HCT116 (cell line): ENCODE measurements at regions not wholly inside any gene's neighbourhood (a gene's known extent, or its start where the extent isn't known, plus 50 kb on each side); places are given as distances from the start of the nearest gene placed in this dataset.

ENCODE experiments used
- ATAC-seq: fragments of 200-7000 bp; cut with Tn5 transposase; 2 replicates; pipeline ENCODE4 v1.9.1; 2020; ENCODE audit warnings: mild to moderate bottlenecking, moderate library complexity
- BruUV-seq: library from RNA; stranded (reverse); fragments of 400-500 nt; replicated peaks from 2 replicates; lab custom pipeline; 2021; lab: Mats Ljungman, UMichigan
- CTCF ChIA-PET: fragments of 300-600 bp; sonication (Branson Sonifier 250); formaldehyde crosslinking; loops from one replicate; lab custom pipeline; 2021; ENCODE audit warnings: antibody characterized with exemption; lab: Charles Lee
- POLR2A ChIA-PET: fragments of 300-600, 350-600 bp; sonication (Branson Sonifier 250); formaldehyde crosslinking; loops from one replicate; lab custom pipeline; 2021; ENCODE audit warnings: antibody characterized with exemption; lab: Charles Lee
- RAD21 ChIA-PET, 2 experiments: fragments of 300-600 bp; sonication (Branson Sonifier 250); formaldehyde crosslinking; loops; one replicate each; lab custom pipeline; 2023; ENCODE audit warnings: low total read pairs in 2 of 2; ENCODE audit not compliant: uncharacterized antibody in 2 of 2, unreplicated experiment in 2 of 2, low non-redundant PET in 1 of 2; lab: Charles Lee
- DNase-seq: peaks from one replicate; pipeline ENCODE4 v3.0.0-alpha.2; 2010; ENCODE audit warnings: low read depth, low spot score
- H2AFZ ChIP-seq: fragments of 200-600 bp; shearing (Covaris generic), sonication (generic); 2 replicates; pipeline ENCODE4 v1.6.1; 2017; ENCODE audit warnings: low read depth, mixed run types, mixed read lengths, antibody characterized with exemption, low read length; ENCODE audit not compliant: poor library complexity, severe bottlenecking
- H3K27ac ChIP-seq: 2 replicates; pipeline ENCODE4 v1.5.1; 2012; ENCODE audit warnings: low read depth, low read length
- H3K27me3 ChIP-seq: fragments of 200-600 bp; sonication (generic); 2 replicates; pipeline ENCODE4 v1.6.1; 2016; ENCODE audit warnings: mixed run types, low read length, mixed read lengths; ENCODE audit not compliant: insufficient read depth
- H3K36me3 ChIP-seq, 2 experiments: fragments of 200-500 bp in 1 of 2; fragments of 200-600 bp in 1 of 2; sonication (Bioruptor generic) in 1 of 2; sonication (generic) in 1 of 2; 2 replicates each; pipeline versions ENCODE4 v1.5.1 to v1.6.1; 2014 to 2016; ENCODE audit warnings: low read length in 2 of 2, inconsistent platforms in 1 of 2, mixed read lengths in 1 of 2, mixed run types in 1 of 2; ENCODE audit not compliant: insufficient read depth in 2 of 2, control insufficient read depth in 1 of 2
- H3K4me1 ChIP-seq, 2 experiments: fragments of 200-600 bp in 1 of 2; sonication (generic) in 1 of 2; 2 replicates each; pipeline versions ENCODE4 v1.5.1 to v1.6.1; 2012 to 2017; ENCODE audit warnings: low read length in 2 of 2, inconsistent platforms in 1 of 2, mild to moderate bottlenecking in 1 of 2, mixed read lengths in 1 of 2, mixed run types in 1 of 2, moderate library complexity in 1 of 2; ENCODE audit not compliant: insufficient read depth in 2 of 2, control insufficient read depth in 1 of 2
- H3K4me2 ChIP-seq: fragments of 200-600 bp; sonication (generic); 2 replicates; pipeline ENCODE4 v1.6.1; 2017; ENCODE audit warnings: mixed run types, low read length, mixed read lengths
- H3K4me3 ChIP-seq, 2 experiments: fragments of 200-600 bp in 1 of 2; sonication (generic) in 1 of 2; replicated peaks in 1 of 2; 2 replicates each; pipeline ENCODE4 v1.5.1; 2011 to 2016; ENCODE audit warnings: low read length in 2 of 2, control low read depth in 1 of 2, low read depth in 1 of 2, mild to moderate bottlenecking in 1 of 2, mixed read lengths in 1 of 2, mixed run types in 1 of 2
- H3K79me2 ChIP-seq: fragments of 200-600 bp; sonication (generic); 2 replicates; pipeline ENCODE4 v1.6.1; 2017; ENCODE audit warnings: mild to moderate bottlenecking, mixed run types, low read length, moderate library complexity, mixed read lengths; ENCODE audit not compliant: insufficient read depth
- H3K9ac ChIP-seq: fragments of 200-600 bp; sonication (generic); 2 replicates; pipeline ENCODE4 v1.6.1; 2016; ENCODE audit warnings: low read length, mixed read lengths
- H3K9me2 ChIP-seq: fragments of 200-600 bp; sonication (generic), shearing (Covaris generic); 2 replicates; pipeline ENCODE4 v1.6.1; 2017; ENCODE audit warnings: mixed run types, mild to moderate bottlenecking, moderate library complexity; ENCODE audit not compliant: insufficient read depth
- H3K9me3 ChIP-seq, 2 experiments: fragments of 200-500 bp in 1 of 2; fragments of 200-600 bp in 1 of 2; sonication (Bioruptor generic) in 1 of 2; sonication (generic) in 1 of 2; 2 replicates each; pipeline ENCODE4 v1.6.1; 2014 to 2017; ENCODE audit warnings: low read length in 2 of 2, mixed read lengths in 2 of 2, inconsistent platforms in 1 of 2, low read depth in 1 of 2, mild to moderate bottlenecking in 1 of 2, mixed run types in 1 of 2, moderate library complexity in 1 of 2; ENCODE audit not compliant: control insufficient read depth in 1 of 2, insufficient read depth in 1 of 2
- H4K20me1 ChIP-seq: fragments of 200-600 bp; sonication (generic), shearing (Covaris generic); 2 replicates; pipeline ENCODE4 v1.6.1; 2017; ENCODE audit warnings: mixed run types, mild to moderate bottlenecking, moderate library complexity; ENCODE audit not compliant: insufficient read depth
- CBX3 ChIP-seq: IDR thresholded peaks from 2 replicates; pipeline ENCODE4 v1.6.1; 2012; ENCODE audit warnings: low read depth
- CEBPB ChIP-seq: IDR thresholded peaks from 2 replicates; pipeline ENCODE4 v1.6.1; 2012; ENCODE audit warnings: low read depth
- EGR1 ChIP-seq: IDR thresholded peaks from 2 replicates; pipeline ENCODE4 v1.6.1; 2012; ENCODE audit warnings: low read depth
- ELF1 ChIP-seq: IDR thresholded peaks from 2 replicates; pipeline ENCODE4 v1.6.1; 2012; ENCODE audit warnings: low read depth, borderline replicate concordance
- EZH2 ChIP-seq: fragments of 200-600 bp; sonication (generic); IDR thresholded peaks from 2 replicates; pipeline ENCODE4 v1.6.1; 2017; ENCODE audit warnings: antibody characterized with exemption, mixed run types
- JUND ChIP-seq: IDR thresholded peaks from 2 replicates; pipeline ENCODE4 v1.6.1; 2012
- POLR2A ChIP-seq: IDR thresholded peaks from 2 replicates; pipeline ENCODE4 v1.7.0; 2011; ENCODE audit warnings: borderline replicate concordance; ENCODE audit not compliant: insufficient read depth, insufficient read length; ENCODE audit errors: extremely low read depth
- POLR2AphosphoS5 ChIP-seq: IDR thresholded peaks from 2 replicates; pipeline ENCODE4 v1.6.1; 2011; ENCODE audit warnings: mild to moderate bottlenecking, low read depth, low read length, moderate library complexity
- SIN3A ChIP-seq: IDR thresholded peaks from 2 replicates; pipeline ENCODE4 v1.6.1; 2012; ENCODE audit warnings: low read depth
- SRF ChIP-seq: IDR thresholded peaks from 2 replicates; pipeline ENCODE4 v1.6.1; 2012; ENCODE audit warnings: low read depth
- YY1 ChIP-seq: IDR thresholded peaks from 2 replicates; pipeline ENCODE4 v1.6.1; 2011; ENCODE audit warnings: low read length, low read depth, moderate library complexity, mild to moderate bottlenecking; ENCODE audit not compliant: insufficient replicate concordance; ENCODE audit errors: extremely low read depth
- ZFX ChIP-seq: fragments of 450-650 bp; IDR thresholded peaks from 2 replicates; pipeline ENCODE4 v1.6.1; 2017
- intact Hi-C: fragments of 100-400 bp; cut with micrococcal nuclease; formaldehyde crosslinking; loops from 2 replicates; pipeline ENCODE4 v1.10.0; 2022
- TF ChIP-seq, protein P1 (sequence below), 3 experiments: fragments of 200-600 bp in 1 of 3; sonication (generic) in 1 of 3; IDR thresholded peaks in 2 of 3; conservative IDR thresholded peaks in 1 of 3; 2 replicates each; pipeline ENCODE4 v1.5.1; 2012 to 2017; ENCODE audit warnings: low read depth in 2 of 3, low read length in 2 of 3, antibody characterized with exemption in 1 of 3, borderline replicate concordance in 1 of 3, control low read depth in 1 of 3, mild to moderate bottlenecking in 1 of 3, mixed read lengths in 1 of 3, mixed run types in 1 of 3, moderate library complexity in 1 of 3; ENCODE audit not compliant: insufficient read depth in 1 of 3

DNA sequence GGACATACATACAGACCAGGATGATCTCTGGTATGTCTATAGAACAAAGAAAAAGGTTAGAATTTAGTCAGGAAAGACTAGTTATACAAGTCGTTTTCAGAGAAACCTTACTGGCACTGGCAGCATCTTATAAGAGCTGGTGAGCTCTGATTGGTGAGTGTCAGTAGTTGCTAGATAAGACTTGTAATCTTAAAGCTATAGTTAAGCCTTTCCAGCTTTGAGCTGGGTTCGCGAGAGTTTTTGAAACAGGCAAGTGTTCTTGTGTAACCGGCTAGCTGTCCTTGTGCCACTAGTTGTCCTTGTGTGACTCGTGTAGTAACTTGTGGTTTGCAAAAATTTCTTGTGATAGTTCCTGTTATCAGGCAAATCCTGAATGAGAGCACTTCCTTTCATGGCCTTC is 740.9 kb downstream of the GALC start:
- Histone ChIP-seq H3K9me2 (no peaks in the 10 kb centered on the region), H3K4me2 (no peak overlapping the region), H3K9ac (no peak overlapping the region), H3K9me3 (peaks cover 1 to 35% of the 10 kb centered on the region in 2 experiments; a peak in 2 of 4 replicates), H3K36me3 (no peaks in the 10 kb centered on the region), H4K20me1 (no peaks in the 10 kb centered on the region), H3K79me2 (no peaks in the 10 kb centered on the region), H3K27ac (no peak overlapping the region), H3K27me3 (no peaks in the 10 kb centered on the region), H3K4me3 (no peak overlapping the region), H3K4me1 (no peaks in the 10 kb centered on the region), H2AFZ (no peak overlapping the region)
- ChIA-PET POLR2A (no interaction called here), RAD21 (no interaction called here), CTCF (no interaction called here)
- intact Hi-C loops: no loop called here
- TF ChIP-seq JUND (no peak), EZH2 (no peak), CBX3 (no peak)
- ATAC-seq (no peak), DNase-seq (no peak)
- BruUV-seq: no TSS peak

- ChIA-PET POLR2A (no interaction called here), RAD21 (no interaction called here), CTCF (no interaction called here)
- no peak for TF ChIP-seq ZFX
- no peak for TF ChIP-seq YY1
- no peak for TF ChIP-seq ELF1
- no peak for TF ChIP-seq SRF
- no peak for TF ChIP-seq POLR2A
- TF ChIP-seq EZH2: no peak
- no peak for TF ChIP-seq CEBPB
- no peak for TF ChIP-seq SIN3A
- no peak for TF ChIP-seq EGR1
- no peak for TF ChIP-seq POLR2AphosphoS5
- TF ChIP-seq, protein P1, sequence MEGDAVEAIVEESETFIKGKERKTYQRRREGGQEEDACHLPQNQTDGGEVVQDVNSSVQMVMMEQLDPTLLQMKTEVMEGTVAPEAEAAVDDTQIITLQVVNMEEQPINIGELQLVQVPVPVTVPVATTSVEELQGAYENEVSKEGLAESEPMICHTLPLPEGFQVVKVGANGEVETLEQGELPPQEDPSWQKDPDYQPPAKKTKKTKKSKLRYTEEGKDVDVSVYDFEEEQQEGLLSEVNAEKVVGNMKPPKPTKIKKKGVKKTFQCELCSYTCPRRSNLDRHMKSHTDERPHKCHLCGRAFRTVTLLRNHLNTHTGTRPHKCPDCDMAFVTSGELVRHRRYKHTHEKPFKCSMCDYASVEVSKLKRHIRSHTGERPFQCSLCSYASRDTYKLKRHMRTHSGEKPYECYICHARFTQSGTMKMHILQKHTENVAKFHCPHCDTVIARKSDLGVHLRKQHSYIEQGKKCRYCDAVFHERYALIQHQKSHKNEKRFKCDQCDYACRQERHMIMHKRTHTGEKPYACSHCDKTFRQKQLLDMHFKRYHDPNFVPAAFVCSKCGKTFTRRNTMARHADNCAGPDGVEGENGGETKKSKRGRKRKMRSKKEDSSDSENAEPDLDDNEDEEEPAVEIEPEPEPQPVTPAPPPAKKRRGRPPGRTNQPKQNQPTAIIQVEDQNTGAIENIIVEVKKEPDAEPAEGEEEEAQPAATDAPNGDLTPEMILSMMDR (IDR thresholded peaks at IDR 0.05 in 2 of 3, conservative IDR thresholded peaks at IDR 0.05 in 1 of 3; ENCODE audit: borderline replicate concordance in 1 of 3, insufficient read depth in 1 of 3, low read depth in 2 of 3, low read length in 2 of 3): no peak
- Histone ChIP-seq H3K27ac (no peak overlapping the region), H3K4me2 (no peak overlapping the region), H3K9ac (no peak overlapping the region), H3K4me3 (no peak overlapping the region), H3K27me3 (no peaks in the 10 kb centered on the region), H3K9me3 (peaks cover 8 to 30% of the 10 kb centered on the region in 2 experiments; a peak in 2 of 4 replicates), H3K4me1 (no peaks in the 10 kb centered on the region), H4K20me1 (no peaks in the 10 kb centered on the region), H3K79me2 (no peaks in the 10 kb centered on the region), H3K36me3 (no peaks in the 10 kb centered on the region), H3K9me2 (no peaks in the 10 kb centered on the region), H2AFZ (no peak overlapping the region)
- DNase-seq: no peak
- ATAC-seq: no peak
- intact Hi-C loops: no loop called here
- no TSS peak for BruUV-seq
These were observed 742.0 kb downstream of the GALC start for GRCh38 chr14:87251011-87251410.
